CD4-positive, alpha-beta T cell treated with Interleukin-15 for 1 hour (primary cell): ENCODE measurements at regions not wholly inside any gene's neighbourhood (a gene's known extent, or its start where the extent isn't known, plus 50 kb on each side); places are given as distances from the start of the nearest gene placed in this dataset.

Source experiments
- DNase-seq: peaks from one replicate; pipeline ENCODE4 v3.0.0-alpha.2; 2020

GRCh38 chr2:2974982-2975381 is 402.6 kb downstream of the EIPR1 start:
- no peak for DNase-seq

DNA sequence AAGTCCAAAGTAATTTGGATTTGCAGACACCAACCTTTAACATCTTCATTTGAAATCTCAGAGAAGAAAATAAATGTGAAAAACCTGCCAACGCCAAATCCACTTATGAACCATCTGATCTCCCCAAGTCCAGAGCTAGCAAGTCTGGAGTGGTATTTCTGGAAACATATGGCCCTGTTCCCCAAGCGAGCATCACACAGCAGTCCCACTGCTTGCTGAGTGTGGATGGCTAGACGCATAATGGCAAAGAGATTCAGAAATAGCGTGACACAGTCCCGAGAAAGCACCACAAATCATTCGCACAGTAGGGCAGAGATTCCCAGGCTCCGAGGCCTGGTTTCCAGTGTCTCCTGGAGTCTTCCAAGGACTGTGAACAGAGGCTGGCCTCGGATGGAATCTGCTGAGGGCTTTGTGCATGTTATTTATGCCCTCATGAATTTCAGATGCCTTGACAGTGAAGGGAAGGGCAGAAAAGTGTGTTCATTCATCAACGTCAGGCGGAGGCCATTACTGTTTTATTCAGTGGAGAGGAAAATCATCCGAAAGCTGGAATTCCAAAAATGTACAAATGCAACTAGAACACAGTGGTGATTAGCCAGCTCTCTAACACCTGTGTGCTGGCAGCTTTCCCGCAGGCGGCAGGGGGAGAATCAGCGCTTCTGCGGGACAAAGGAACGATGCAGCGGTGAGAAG is 417.0 kb downstream of the EIPR1 start:
- no peak for DNase-seq

DNA sequence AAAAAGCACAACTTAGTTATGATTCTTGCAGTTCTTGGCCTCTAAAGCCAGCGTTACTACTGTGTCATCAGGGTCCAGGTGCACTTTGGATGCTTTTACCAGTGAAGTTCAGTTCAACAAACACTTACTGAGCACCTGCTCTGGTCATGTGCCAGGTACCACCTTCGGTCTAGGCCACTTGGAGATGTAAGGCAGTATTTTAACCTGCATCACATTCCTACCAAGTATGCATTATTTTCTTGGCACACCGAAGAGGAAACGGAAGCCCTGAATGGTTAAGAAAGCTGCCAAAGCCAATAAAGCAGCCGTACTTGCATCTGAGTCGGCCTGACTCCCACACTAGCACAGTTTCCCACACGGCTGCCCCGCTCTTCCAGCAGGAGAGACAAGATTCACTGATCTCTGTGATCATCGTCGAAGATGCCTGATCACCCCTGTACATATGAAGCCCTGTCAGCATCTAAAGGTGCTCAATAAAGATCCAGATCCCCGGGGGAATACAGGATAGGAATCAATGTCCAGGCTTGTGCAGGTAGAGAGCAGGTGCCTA is 427.1 kb downstream of the EIPR1 start:
- DNase-seq = no peak

DNA sequence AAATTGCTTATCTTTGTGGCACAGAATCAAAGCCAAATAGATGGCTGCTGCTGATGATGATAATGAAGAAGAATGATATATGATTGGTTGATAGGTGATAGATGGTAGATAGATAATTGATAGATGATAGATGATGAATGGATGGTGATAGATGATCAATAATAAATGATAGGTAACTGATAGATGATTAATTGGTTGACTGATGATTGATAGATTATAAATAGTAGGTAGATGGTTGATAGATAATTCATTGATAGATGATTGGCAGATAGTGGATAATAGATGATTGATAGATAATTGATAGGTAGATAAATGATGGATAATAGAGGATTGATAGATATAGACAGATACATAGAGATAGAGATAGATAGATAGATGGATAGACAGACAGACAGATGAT is 430.2 kb downstream of the EIPR1 start:
- DNase-seq = no peak

GRCh38 chr2:2942906-2943305 is 434.7 kb downstream of the EIPR1 start:
- no peak for DNase-seq

GRCh38 chr2:2942225-2942624 is 435.4 kb downstream of the EIPR1 start:
- DNase-seq = no peak

GRCh38 chr2:2941205-2941604 is 436.4 kb downstream of the EIPR1 start:
- no peak for DNase-seq

DNA sequence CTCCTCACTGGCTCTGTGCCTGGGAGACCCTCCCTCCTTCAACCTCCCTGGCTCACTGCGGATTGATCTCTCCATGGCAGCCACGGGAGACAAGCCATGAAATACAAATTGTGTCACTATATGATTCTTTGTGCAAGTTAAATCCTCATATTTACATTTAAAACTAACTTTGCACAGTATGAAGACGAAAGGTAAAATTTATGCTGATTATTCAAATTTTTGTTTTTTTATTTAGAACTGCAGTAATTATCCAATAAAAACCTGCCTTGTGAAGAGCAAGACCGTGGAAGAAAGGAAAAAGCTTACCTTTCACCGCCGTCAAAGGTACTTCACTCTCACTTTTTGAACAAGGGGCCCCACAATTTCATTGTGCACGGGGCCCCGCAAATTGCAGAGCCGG is 436.9 kb downstream of the EIPR1 start:
- no peak for DNase-seq

- DNase-seq = no peak
Measured at GRCh38 chr2:2940061-2940460, 437.6 kb downstream of the EIPR1 start.

DNA sequence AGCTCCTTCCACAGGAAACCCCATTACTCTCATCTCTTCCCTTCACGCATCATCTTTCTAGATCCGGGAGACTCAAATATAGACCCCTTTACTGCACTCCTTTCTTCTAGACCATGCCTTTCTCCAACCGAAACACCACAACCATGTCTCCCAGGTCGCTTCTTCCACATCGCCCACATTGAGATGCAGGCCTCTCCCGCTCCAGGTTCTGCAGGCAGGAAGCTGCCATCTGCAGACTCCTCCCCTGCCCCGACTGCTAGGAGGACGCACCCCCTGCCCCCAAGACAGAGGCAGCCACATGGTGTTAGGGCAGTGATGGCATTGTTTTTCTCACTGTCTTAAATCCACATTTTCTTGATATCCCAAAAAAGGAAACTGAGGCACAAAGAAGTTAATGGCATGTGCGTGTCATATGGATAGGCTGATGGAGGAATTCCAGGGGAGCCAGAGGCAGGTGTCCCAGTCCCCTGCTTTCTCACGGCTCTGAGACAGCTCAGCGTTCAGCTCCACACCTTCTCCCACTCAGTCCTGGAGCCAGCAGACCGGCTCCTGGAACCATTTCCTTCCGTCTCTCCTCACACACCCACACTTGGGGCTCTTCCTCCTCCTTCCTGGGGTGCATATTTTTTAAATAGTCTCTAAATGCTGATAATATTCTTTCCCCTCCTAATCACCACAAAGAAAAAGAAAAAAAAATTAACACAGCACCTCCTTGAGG is 438.4 kb downstream of the EIPR1 start:
- DNase-seq = no peak

GRCh38 chr2:2938481-2938880 is 439.1 kb downstream of the EIPR1 start:
- no peak for DNase-seq

- no peak for DNase-seq
Measured at GRCh38 chr2:2935445-2936149, 442.0 kb downstream of the EIPR1 start.

DNA sequence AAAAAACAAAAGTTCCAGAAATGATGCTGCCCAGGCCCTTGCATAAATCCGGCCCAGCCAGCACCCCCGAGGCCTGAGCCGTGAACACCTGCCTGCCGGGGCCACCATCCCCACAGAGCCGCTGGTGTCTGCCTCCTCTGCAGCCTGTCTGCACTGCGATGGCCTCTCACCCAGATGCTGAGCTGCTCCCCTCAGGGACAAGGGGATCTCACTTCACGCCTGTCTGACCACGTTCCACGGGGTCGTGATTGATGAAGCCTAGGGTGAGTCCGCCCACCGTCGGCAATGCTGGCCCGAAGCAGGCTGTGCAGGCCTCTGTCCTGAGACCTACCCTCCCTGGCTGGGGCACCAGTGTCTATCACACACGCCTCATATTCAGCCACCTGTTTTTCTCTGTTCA is 444.2 kb downstream of the EIPR1 start:
- DNase-seq = no peak

- no peak for DNase-seq
Measured at GRCh38 chr2:2932692-2933305, 444.8 kb downstream of the EIPR1 start.

- no peak for DNase-seq
Measured at GRCh38 chr2:2932189-2932588, 445.4 kb downstream of the EIPR1 start.

DNA sequence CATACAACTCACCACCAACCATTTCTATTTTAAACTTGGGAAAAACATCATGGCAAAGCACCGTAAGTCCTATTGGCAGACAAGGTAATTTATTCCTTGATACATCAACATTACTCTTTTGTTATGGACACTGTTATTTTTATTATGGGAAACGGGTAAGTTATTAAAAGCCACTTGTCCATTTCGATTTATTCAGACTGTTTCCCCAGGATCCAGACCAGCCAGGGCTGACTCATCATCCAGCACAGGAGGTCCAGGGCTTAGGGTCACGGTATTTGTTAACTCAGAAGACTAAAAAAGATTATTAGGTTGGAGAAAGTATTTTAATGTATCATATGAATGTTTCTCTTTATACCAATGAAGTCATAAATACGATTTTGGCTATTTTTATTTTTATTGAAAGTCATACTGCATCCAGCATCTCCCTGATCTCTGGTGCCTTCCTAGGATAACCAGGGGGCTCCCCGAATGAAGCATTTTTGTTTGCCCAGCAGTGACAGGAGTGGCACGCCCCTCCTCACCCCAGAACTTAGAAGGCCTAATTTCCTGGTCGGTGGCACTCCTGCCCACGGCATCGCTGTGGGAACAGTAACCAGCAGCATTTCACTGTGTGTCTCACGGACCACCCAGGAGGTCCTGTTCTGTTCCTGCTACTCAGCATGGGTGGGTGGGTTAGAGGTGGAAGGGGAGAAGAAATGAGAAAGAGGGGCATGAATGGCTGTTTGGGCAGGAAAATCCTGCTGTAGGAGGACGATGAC is 446.1 kb downstream of the EIPR1 start:
- no peak for DNase-seq

DNA sequence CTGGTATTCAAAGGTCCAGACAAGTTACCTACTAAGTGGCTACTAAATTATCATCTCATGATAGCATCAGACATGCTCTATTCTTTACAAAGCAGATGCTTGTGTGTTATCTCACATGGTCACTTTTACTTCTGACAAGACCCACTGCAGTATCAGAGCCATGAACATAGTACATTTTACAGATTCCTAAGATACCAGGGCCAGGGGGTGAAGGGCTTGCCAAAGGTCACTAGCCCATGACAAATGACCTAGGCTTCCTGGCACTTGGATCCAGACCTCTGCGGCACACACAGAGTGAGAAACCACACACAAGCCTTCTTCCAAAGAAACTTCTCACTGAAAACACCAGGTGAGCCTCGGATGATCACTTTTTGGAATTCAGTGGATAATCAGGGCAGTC is 446.8 kb downstream of the EIPR1 start:
- no peak for DNase-seq

DNA sequence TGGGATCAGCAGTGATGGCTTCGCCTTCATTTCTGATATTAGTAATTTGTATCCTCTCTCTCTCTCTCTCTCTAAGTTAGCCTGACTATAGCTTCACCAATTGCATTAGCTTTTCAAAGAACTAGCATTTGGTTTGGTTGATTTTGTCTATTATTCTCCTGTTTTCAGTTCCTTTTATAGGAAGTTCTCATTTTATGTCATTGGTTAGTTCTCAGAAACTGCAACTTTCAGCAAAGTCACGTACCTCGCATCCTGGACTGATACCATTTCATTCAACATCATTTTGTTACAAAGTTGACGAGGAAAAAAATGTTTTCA is 450.8 kb downstream of the EIPR1 start:
- DNase-seq = no peak

GRCh38 chr2:2926009-2926857 is 451.4 kb downstream of the EIPR1 start:
- no peak for DNase-seq

DNA sequence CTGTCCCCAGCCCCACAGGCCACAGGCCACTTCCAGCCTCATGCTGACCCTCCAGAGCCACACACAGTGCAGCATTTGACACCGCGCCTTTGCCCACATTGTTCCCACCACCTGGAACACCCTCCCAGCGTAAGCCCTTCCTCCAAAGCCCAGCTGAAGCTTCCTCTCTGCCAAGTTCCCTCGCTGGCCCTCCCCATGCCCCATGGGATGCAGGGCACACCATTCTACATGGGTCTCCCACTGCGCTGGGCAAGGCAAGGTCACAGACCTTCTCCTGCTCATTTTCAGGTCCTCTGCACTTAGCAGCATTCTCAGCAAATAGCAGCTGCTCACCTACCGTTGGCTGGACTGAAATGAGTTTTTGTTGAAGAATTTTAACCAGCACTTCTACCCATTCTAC is 455.5 kb downstream of the EIPR1 start:
- DNase-seq = no peak

- DNase-seq = no peak
Measured at GRCh38 chr2:2921011-2921720, 456.5 kb downstream of the EIPR1 start.
